ENCODE measurements at regions not wholly inside any gene's neighbourhood (a gene's known extent, or its start where the extent isn't known, plus 50 kb on each side); places are given as distances from the start of the nearest gene placed in this dataset.

DNA sequence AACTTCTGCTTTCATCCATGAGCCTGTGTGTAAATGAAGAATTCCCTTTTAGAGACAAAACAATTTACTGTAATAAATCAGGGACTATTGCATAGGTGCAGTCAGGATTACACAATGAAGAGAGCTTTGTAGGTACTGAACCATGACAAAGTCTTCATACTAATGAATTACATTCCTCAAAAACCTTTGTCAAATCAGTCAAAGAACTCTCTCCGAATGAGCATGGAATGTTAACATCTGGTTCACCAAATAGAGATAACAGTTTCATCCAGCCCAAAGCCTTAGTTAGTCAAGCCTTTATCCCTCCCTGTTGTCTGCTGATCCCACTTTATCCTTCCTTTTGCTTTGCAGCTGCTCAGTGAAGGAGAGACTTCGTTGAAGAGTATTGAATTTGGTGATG lies 62.9 kb upstream of the DMRTA1 start:
- in situ Hi-C loops (cut with MboI; ENCODE audit: low sequenced_read_pairs), result no loop called here

DNA sequence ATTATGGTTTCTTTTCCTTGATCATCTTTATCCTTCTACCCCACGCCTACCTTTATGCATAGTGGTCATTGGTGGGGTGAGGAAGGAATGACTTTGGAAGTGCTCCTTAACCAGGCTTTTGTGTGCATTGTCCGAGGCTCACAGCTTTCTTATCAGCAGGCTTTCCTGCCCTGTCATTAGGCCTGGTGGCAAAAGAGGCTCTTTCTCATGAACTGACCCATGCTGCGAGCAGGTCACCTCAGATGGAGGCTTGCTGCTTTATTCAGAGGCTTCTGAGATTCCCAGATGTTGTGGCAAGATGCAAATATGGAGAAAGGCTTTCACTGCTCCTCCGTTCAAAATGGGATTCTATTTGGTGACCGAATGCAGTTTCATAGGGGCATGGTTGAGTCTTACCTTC lies 57.4 kb upstream of the DMRTA1 start:
- in situ Hi-C loops (cut with MboI; ENCODE audit: low sequenced_read_pairs), result no loop called here

DNA sequence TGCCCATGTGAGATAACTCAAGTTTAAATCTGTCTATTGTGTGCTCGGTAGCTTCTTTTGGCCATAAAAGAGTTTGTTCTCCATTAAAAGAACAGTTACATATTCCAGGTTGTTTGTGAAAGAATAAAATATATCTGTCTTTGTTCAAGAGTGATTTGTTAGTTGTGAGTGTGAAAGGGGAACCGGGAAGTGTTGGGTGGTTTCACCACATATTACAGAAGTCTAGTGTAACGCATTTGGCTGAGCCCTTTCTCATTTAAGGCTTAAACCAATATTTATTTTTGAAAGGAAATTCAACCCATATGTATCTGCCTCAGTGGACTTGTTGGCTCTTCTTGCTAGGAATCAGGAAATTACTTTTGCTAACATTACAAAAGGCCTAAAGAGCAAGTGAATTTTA lies 54.1 kb upstream of the DMRTA1 start:
- in situ Hi-C loops (cut with MboI; ENCODE audit: low sequenced_read_pairs), result no loop called here

DNA sequence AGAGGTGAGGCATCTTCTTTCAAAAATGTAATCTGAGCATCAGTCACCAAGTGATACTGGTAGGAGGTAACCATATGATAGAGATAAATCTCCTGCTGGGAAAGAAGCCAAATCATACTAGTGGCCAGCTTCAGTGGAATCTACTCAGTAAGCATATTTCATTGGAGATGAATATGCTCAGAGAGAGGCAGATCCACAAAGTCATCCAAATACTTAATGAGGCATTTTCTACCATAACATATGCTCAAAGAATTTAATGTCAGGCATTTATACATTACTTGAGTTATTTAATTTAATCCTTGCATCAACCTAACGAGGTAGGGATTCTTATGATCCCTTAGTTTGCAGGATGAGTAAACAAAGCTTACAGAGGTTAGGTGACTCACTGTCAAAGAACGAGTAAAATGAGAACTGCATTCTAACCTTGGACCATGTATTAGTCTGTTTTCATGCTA lies 50.9 kb upstream of the DMRTA1 start:
- in situ Hi-C loops (cut with MboI; ENCODE audit: low sequenced_read_pairs), result no loop called here
